Breast epithelium (tissue), 4 donors: ENCODE measurements at regions not wholly inside any gene's neighbourhood (a gene's known extent, or its start where the extent isn't known, plus 50 kb on each side); places are given as distances from the start of the nearest gene placed in this dataset.

ENCODE experiments used
- DNase-seq, 2 donors: peaks; one replicate each; pipeline ENCODE4 v3.0.0-alpha.2; 2019; ENCODE audit warnings: low spot score in 2 of 2
- H3K27ac ChIP-seq, 2 donors: fragments of 200-600 bp; sonication (generic) in 1 of 2; one replicate each; pipeline ENCODE4 v1.5.1; 2016 to 2019; ENCODE audit warnings: mild to moderate bottlenecking in 1 of 2
- H3K27me3 ChIP-seq, 2 donors: fragments of 200-600 bp; sonication (generic) in 1 of 2; one replicate each; pipeline versions ENCODE4 v1.5.1 to v1.6.0; 2017 to 2019; ENCODE audit warnings: control low read depth in 1 of 2, mild to moderate bottlenecking in 1 of 2
- H3K36me3 ChIP-seq: fragments of 200-600 bp; one replicate; pipeline ENCODE4 v1.5.1; 2019
- H3K4me1 ChIP-seq, 2 donors: fragments of 200-600 bp; sonication (generic); one replicate each; pipeline ENCODE4 v1.5.1; 2016 to 2019; ENCODE audit warnings: control low read depth in 1 of 2
- H3K4me3 ChIP-seq, 3 donors: fragments of 200-600 bp; sonication (generic); 1 replicate in 2 of 3; 2 replicates in 1 of 3; pipeline ENCODE4 v1.5.1; 2016 to 2019; ENCODE audit warnings: mild to moderate bottlenecking in 3 of 3, moderate library complexity in 2 of 3
- H3K9me3 ChIP-seq, 2 donors: fragments of 200-600 bp; sonication (generic) in 1 of 2; one replicate each; pipeline ENCODE4 v1.5.1; 2016 to 2019; ENCODE audit warnings: control low read depth in 1 of 2
- CTCF ChIP-seq, 3 donors: fragments of 450-650 bp; IDR thresholded peaks; one replicate each; pipeline ENCODE4 v1.5.1; 2016 to 2017; ENCODE audit warnings: antibody characterized with exemption in 3 of 3, mild to moderate bottlenecking in 3 of 3, moderate library complexity in 3 of 3
- POLR2A ChIP-seq: fragments of 450-650 bp; IDR thresholded peaks from one replicate; pipeline ENCODE4 v1.6.1; 2016; ENCODE audit warnings: antibody characterized with exemption, mild to moderate bottlenecking, moderate library complexity
- POLR2AphosphoS5 ChIP-seq, 3 donors: sonication (generic); formaldehyde crosslinking; IDR thresholded peaks; one replicate each; pipeline ENCODE4 v1.6.1; 2017; ENCODE audit warnings: antibody characterized with exemption in 3 of 3
- intact Hi-C: fragments of 100-400 bp; cut with DNase I; formaldehyde crosslinking; loops from one replicate; pipeline ENCODE4 v1.15.1; 2023; ENCODE audit warnings: low total_unique reads

- Histone ChIP-seq H3K36me3 (no peaks in the 10 kb centered on the region), H3K27ac (no peak overlapping the region), H3K9me3 (no peaks in the 10 kb centered on the region), H3K4me1 (no peaks in the 10 kb centered on the region), H3K27me3 (no peaks in the 10 kb centered on the region), H3K4me3 (no peak overlapping the region)
- intact Hi-C loops, result no loop called here
- DNase-seq, result no peak
- TF ChIP-seq POLR2AphosphoS5 (IDR thresholded peaks at IDR 0.05) (no peak), POLR2A (no peak), CTCF (IDR thresholded peaks at IDR 0.05) (no peak)
Observed at GRCh38 chr21:35852820-35853219, 207.5 kb downstream of the SETD4 start.

GRCh38 chr21:35850542-35851103 is 209.7 kb downstream of the SETD4 start:
- no peaks in the 10 kb centered on the region for H3K9me3 ChIP-seq
- no peak for TF ChIP-seq CTCF (IDR thresholded peaks at IDR 0.05)
- TF ChIP-seq POLR2AphosphoS5 (IDR thresholded peaks at IDR 0.05), result no peak
- no peak for TF ChIP-seq POLR2A
- peak overlapping the region in 1 of 3 donors; percentile 24 for H3K4me3 ChIP-seq
- no peak for DNase-seq
- no peaks in the 10 kb centered on the region for H3K27me3 ChIP-seq
- peak overlapping the region in 1 of 2 donors; percentile 30 for H3K27ac ChIP-seq
- intact Hi-C loops, result no loop called here
- H3K36me3 ChIP-seq, result no peaks in the 10 kb centered on the region
- no peaks in the 10 kb centered on the region for H3K4me1 ChIP-seq

GRCh38 chr21:35850029-35850428 is 210.3 kb downstream of the SETD4 start:
- no peaks in the 10 kb centered on the region for H3K36me3 ChIP-seq
- H3K4me1 ChIP-seq, result no peaks in the 10 kb centered on the region
- intact Hi-C loops, result no loop called here
- no peak for DNase-seq
- peak overlapping the region in 1 of 2 donors; percentile 48 for H3K27ac ChIP-seq
- TF ChIP-seq CTCF (IDR thresholded peaks at IDR 0.05) (no peak), POLR2A (no peak), POLR2AphosphoS5 (IDR thresholded peaks at IDR 0.05) (no peak)
- no peaks in the 10 kb centered on the region for H3K27me3 ChIP-seq
- no peaks in the 10 kb centered on the region for H3K9me3 ChIP-seq
- no peak overlapping the region for H3K4me3 ChIP-seq

GRCh38 chr21:35849144-35849543 is 211.2 kb downstream of the SETD4 start:
- Histone ChIP-seq H3K9me3 (no peaks in the 10 kb centered on the region), H3K27ac (no peak overlapping the region), H3K27me3 (no peaks in the 10 kb centered on the region), H3K4me3 (no peak overlapping the region), H3K4me1 (no peaks in the 10 kb centered on the region), H3K36me3 (no peaks in the 10 kb centered on the region)
- no peak for TF ChIP-seq CTCF (IDR thresholded peaks at IDR 0.05)
- TF ChIP-seq POLR2A, result no peak
- no peak for TF ChIP-seq POLR2AphosphoS5 (IDR thresholded peaks at IDR 0.05)
- intact Hi-C loops, result loop anchor here (10.0 kb wide), 1 partner anchor 1104 kb away; no protein-coding TSS in a partner anchor
- no peak for DNase-seq

- Histone ChIP-seq H3K27ac (peak overlapping the region; percentile 64 to 65), H3K4me1 (peaks cover 0 to 6% of the 10 kb centered on the region in 2 donors), H3K9me3 (no peaks in the 10 kb centered on the region), H3K27me3 (no peaks in the 10 kb centered on the region), H3K36me3 (no peaks in the 10 kb centered on the region), H3K4me3 (no peak overlapping the region)
- no peak for DNase-seq
- no peak for TF ChIP-seq POLR2A
- no peak for TF ChIP-seq CTCF (IDR thresholded peaks at IDR 0.05)
- no peak for TF ChIP-seq POLR2AphosphoS5 (IDR thresholded peaks at IDR 0.05)
- intact Hi-C loops, result loop anchor here (10.0 kb wide), 1 partner anchor 1099 kb away; no protein-coding TSS in a partner anchor
Observed at GRCh38 chr21:35843911-35844667, 216.2 kb downstream of the SETD4 start.
